BJ (cell line): ENCODE measurements at regions not wholly inside any gene's neighbourhood (a gene's known extent, or its start where the extent isn't known, plus 50 kb on each side); places are given as distances from the start of the nearest gene placed in this dataset.

Source experiments
- CTCF ChIA-PET: fragments of 350-600 bp; formaldehyde crosslinking; extraction: SDS; loops from one replicate; lab custom pipeline; 2021; ENCODE audit warnings: antibody characterized with exemption, inconsistent platforms; lab: Yijun Ruan, JAX
- POLR2A ChIA-PET: fragments of 300-600 bp; sonication (Branson Sonifier 250); formaldehyde crosslinking; extraction: SDS; loops from one replicate; lab custom pipeline; 2021; ENCODE audit warnings: antibody characterized with exemption; lab: Charles Lee
- DNase-seq: peaks from one replicate; pipeline ENCODE4 v3.0.0-alpha.2; 2011; ENCODE audit warnings: low read depth
- H3K27me3 ChIP-seq: 2 replicates; pipeline ENCODE4 v1.6.0; 2011; ENCODE audit warnings: low read length; ENCODE audit not compliant: control insufficient read depth, insufficient read depth
- H3K36me3 ChIP-seq: 2 replicates; pipeline ENCODE4 v1.5.1; 2011; ENCODE audit warnings: low read length; ENCODE audit not compliant: control insufficient read depth, insufficient read depth
- H3K4me3 ChIP-seq: 2 replicates; pipeline ENCODE4 v1.5.1; 2011; ENCODE audit warnings: low read depth, mild to moderate bottlenecking, control low read depth, low read length
- TF ChIP-seq, protein P1 (sequence below): IDR thresholded peaks from 2 replicates; pipeline ENCODE4 v1.5.1; 2011; ENCODE audit warnings: low read depth, mild to moderate bottlenecking, control low read depth, inconsistent platforms, low read length, moderate library complexity; ENCODE audit not compliant: insufficient read depth

DNA sequence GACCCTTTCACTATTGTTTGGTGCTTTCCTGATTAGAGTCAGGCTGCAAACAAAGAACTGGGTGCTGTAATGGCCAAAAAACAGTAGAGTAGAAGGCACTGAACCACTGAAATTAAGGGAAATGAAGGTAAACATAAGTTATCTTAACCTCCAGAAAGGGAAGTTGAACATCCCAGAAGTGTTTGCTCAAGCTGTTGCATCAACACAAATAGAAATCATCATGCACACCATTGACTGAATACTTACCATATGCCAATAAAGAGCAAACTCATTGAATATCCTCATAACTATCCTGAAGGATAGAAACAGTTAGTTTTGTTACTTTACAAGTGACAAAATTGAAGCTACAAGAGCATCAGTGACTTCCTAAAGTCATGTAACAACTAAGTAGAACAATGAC, 477.4 kb upstream of the CHST9 start:
- Histone ChIP-seq H3K4me3 (no peak overlapping the region), H3K27me3 (no peaks in the 10 kb centered on the region), H3K36me3 (no peaks in the 10 kb centered on the region)
- TF ChIP-seq, protein P1, sequence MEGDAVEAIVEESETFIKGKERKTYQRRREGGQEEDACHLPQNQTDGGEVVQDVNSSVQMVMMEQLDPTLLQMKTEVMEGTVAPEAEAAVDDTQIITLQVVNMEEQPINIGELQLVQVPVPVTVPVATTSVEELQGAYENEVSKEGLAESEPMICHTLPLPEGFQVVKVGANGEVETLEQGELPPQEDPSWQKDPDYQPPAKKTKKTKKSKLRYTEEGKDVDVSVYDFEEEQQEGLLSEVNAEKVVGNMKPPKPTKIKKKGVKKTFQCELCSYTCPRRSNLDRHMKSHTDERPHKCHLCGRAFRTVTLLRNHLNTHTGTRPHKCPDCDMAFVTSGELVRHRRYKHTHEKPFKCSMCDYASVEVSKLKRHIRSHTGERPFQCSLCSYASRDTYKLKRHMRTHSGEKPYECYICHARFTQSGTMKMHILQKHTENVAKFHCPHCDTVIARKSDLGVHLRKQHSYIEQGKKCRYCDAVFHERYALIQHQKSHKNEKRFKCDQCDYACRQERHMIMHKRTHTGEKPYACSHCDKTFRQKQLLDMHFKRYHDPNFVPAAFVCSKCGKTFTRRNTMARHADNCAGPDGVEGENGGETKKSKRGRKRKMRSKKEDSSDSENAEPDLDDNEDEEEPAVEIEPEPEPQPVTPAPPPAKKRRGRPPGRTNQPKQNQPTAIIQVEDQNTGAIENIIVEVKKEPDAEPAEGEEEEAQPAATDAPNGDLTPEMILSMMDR, result no peak
- no peak for DNase-seq
- ChIA-PET CTCF (no interaction called here), POLR2A (no interaction called here)

DNA sequence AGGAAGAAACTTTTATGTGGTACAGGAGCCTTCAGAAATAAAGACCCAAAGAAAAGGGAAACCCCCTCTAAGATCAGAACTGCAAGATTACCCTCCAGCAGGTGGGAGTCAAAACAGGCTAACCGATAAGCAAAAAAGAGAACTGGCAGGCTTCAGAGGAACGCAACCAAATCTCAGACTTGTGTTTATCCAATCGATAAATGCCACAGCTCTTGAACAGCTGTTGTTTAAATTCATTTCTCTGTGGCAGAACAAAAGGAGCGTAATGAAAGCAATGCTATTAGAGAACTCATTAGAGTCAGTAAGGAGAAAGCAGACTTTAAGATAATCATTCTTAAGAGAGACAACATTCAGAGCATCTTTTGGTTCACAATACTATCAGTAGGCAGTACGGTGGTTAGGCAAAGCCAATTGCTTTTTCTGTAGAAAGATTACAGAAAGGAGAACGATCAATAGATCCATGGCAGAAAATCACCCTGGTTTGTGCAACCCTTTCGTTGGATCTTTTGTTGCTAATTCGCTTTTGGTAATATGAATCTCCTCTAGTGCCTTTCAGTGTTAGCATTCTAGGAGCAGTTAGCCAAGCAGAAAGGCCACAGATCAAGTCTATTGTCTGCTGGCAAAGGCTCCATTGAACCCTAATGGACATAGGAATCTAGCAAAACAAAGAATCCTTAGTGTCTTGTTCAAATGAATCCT, 476.4 kb upstream of the CHST9 start:
- POLR2A ChIA-PET, result no interaction called here
- H3K36me3 ChIP-seq, result no peaks in the 10 kb centered on the region
- no peak for DNase-seq
- no peak overlapping the region for H3K4me3 ChIP-seq
- CTCF ChIA-PET, result no interaction called here
- no peaks in the 10 kb centered on the region for H3K27me3 ChIP-seq
- TF ChIP-seq, protein P1, result no peak

GRCh38 chr18:27656905-27657304, 471.8 kb upstream of the CHST9 start:
- Histone ChIP-seq H3K4me3 (no peak overlapping the region), H3K27me3 (no peaks in the 10 kb centered on the region), H3K36me3 (no peaks in the 10 kb centered on the region)
- CTCF ChIA-PET, result no interaction called here
- POLR2A ChIA-PET, result no interaction called here
- no peak for DNase-seq
- TF ChIP-seq, protein P1, result no peak

- TF ChIP-seq, protein P1, result no peak
- POLR2A ChIA-PET, result no interaction called here
- H3K4me3 ChIP-seq, result no peak overlapping the region
- no peak for DNase-seq
- CTCF ChIA-PET, result no interaction called here
- no peaks in the 10 kb centered on the region for H3K36me3 ChIP-seq
- no peaks in the 10 kb centered on the region for H3K27me3 ChIP-seq
Observed at GRCh38 chr18:27656167-27656778, 471.2 kb upstream of the CHST9 start.

DNA sequence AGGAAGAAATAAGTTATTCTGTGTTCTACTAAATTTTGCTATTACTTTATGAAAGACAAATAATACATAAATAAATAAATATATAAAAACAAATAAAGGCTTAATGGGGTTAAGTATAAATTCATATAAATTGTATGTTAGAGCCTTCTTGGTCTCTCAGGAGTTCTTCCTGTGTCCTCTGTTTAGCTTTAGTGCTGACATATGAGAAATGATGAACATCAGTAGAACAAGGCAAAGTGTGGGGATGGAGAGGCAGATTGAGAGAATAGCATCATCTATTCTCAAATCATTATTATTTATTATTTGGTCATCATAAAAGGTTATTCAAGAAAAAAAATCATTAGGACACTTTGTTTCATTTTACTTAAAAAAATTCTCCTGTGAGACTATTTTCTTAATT, 468.1 kb upstream of the CHST9 start:
- DNase-seq, result no peak
- ChIA-PET CTCF (no interaction called here), POLR2A (no interaction called here)
- no peaks in the 10 kb centered on the region for H3K36me3 ChIP-seq
- H3K4me3 ChIP-seq, result no peak overlapping the region
- no peaks in the 10 kb centered on the region for H3K27me3 ChIP-seq
- TF ChIP-seq, protein P1, result no peak
